ENCODE measurements at regions not wholly inside any gene's neighbourhood (a gene's known extent, or its start where the extent isn't known, plus 50 kb on each side); places are given as distances from the start of the nearest gene placed in this dataset.

- TF ChIP-seq GATA2 (IDR thresholded peaks at IDR 0.05; ENCODE audit: low read depth, low read length) (no peak), GATA3 (IDR thresholded peaks at IDR 0.05; ENCODE audit: low read depth, low read length) (no peak)
These were observed 193.1 kb upstream of the ADCY2 start for GRCh38 chr5:7202846-7203245.
